ENCODE measurements at regions not wholly inside any gene's neighbourhood (a gene's known extent, or its start where the extent isn't known, plus 50 kb on each side); places are given as distances from the start of the nearest gene placed in this dataset.

- TF ChIP-seq CTCF (IDR thresholded peaks at IDR 0.05; ENCODE audit: insufficient read depth, low read length, poor library complexity, severe bottlenecking): no peak
- no peaks in the 10 kb centered on the region for H3K27me3 ChIP-seq (replicated peaks; ENCODE audit: control insufficient read depth, insufficient read depth, low read length)
- H3K4me3 ChIP-seq (replicated peaks; ENCODE audit: low read depth, low read length): no peak overlapping the region
- H3K36me3 ChIP-seq (ENCODE audit: control insufficient read depth, insufficient read depth, low read length): no peaks in the 10 kb centered on the region
- DNase-seq (ENCODE audit: extremely low read depth, insufficient read length): no peak
These were observed 305.4 kb downstream of the KLF12 start for GRCh38 chr13:73828811-73829210.

DNA sequence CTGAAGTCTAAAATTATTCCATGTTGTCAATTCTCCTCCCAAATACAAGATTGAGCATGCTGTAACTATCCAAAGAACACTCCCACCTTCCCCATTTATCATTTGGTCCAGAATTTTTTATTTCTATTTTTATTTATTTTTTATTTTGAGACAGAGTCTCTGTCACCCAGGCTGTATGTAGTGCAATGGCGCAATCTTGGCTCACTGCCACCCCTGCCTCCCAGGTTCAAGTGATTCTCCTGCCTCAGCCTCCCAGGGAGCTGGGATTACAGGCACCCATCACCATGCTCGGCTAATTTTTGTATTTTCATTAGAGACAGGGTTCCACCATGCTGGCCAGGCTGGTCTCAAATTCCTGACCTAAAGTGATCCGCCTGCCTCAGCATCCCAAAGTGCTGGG lies 306.8 kb downstream of the KLF12 start:
- no peak for DNase-seq (ENCODE audit: extremely low read depth, insufficient read length)
- no peak overlapping the region for H3K4me3 ChIP-seq (replicated peaks; ENCODE audit: low read depth, low read length)
- no peaks in the 10 kb centered on the region for H3K27me3 ChIP-seq (replicated peaks; ENCODE audit: control insufficient read depth, insufficient read depth, low read length)
- H3K36me3 ChIP-seq (ENCODE audit: control insufficient read depth, insufficient read depth, low read length): no peaks in the 10 kb centered on the region
- TF ChIP-seq CTCF (IDR thresholded peaks at IDR 0.05; ENCODE audit: insufficient read depth, low read length, poor library complexity, severe bottlenecking): no peak

DNA sequence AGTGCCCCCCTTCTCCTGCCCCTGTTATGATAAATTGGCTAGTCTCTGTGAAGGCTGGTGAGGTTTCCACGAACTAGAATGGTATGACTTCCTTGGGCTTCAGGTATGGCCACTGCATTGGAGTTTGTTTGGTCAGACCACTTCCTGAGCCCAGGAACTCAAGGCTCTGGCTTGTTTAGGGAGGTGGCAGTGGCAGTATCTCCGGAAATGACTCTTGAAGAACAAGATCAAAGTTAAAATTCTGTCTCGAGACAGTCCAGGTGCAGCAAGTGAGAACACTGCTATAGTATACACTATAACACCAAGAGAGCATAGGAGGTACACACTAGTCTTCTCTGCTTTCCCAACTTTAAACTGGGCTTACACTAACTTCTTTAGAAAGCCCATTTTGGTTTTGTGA lies 309.1 kb downstream of the KLF12 start:
- Histone ChIP-seq H3K4me3 (replicated peaks; ENCODE audit: low read depth, low read length) (no peak overlapping the region), H3K27me3 (replicated peaks; ENCODE audit: control insufficient read depth, insufficient read depth, low read length) (no peaks in the 10 kb centered on the region), H3K36me3 (ENCODE audit: control insufficient read depth, insufficient read depth, low read length) (no peaks in the 10 kb centered on the region)
- no peak for TF ChIP-seq CTCF (IDR thresholded peaks at IDR 0.05; ENCODE audit: insufficient read depth, low read length, poor library complexity, severe bottlenecking)
- DNase-seq (ENCODE audit: extremely low read depth, insufficient read length): no peak

- no peaks in the 10 kb centered on the region; the same call in 1 of the 2 replicates for H3K36me3 ChIP-seq (ENCODE audit: control insufficient read depth, insufficient read depth, low read length)
- no peak overlapping the region for H3K4me3 ChIP-seq (replicated peaks; ENCODE audit: low read depth, low read length)
- DNase-seq (ENCODE audit: extremely low read depth, insufficient read length): no peak
- no peak for TF ChIP-seq CTCF (IDR thresholded peaks at IDR 0.05; ENCODE audit: insufficient read depth, low read length, poor library complexity, severe bottlenecking)
- no peaks in the 10 kb centered on the region for H3K27me3 ChIP-seq (replicated peaks; ENCODE audit: control insufficient read depth, insufficient read depth, low read length)
These were observed 311.3 kb downstream of the KLF12 start for GRCh38 chr13:73822668-73823592.

DNA sequence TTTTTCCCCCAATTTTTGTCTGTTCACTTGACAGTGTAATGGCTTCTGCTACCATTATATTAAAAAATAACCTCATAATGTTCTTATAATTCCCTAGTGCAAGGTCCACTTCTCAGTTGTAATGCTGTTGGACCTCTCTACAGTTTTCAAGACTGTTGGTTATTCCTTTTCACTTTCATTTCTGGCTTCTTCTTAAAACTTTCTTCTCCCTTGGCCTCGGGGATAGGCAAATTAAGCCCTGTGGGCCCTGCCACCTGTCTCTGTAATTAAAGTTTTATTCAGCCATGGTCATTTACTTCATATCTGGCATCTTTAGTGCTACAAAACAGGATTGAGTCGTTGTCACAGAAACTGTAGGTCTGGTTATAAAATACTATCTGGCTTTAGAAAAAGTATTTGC lies 313.5 kb downstream of the KLF12 start:
- DNase-seq (ENCODE audit: extremely low read depth, insufficient read length): no peak
- no peak for TF ChIP-seq CTCF (IDR thresholded peaks at IDR 0.05; ENCODE audit: insufficient read depth, low read length, poor library complexity, severe bottlenecking)
- no peaks in the 10 kb centered on the region; the same call in 1 of the 2 replicates for H3K36me3 ChIP-seq (ENCODE audit: control insufficient read depth, insufficient read depth, low read length)

More for the DNA sequence above, 313.5 kb downstream of the KLF12 start:
- Histone ChIP-seq H3K27me3 (replicated peaks; ENCODE audit: control insufficient read depth, insufficient read depth, low read length) (no peaks in the 10 kb centered on the region), H3K4me3 (replicated peaks; ENCODE audit: low read depth, low read length) (no peak overlapping the region)
